PFSK-1 (cell line): ENCODE measurements at regions not wholly inside any gene's neighbourhood (a gene's known extent, or its start where the extent isn't known, plus 50 kb on each side); places are given as distances from the start of the nearest gene placed in this dataset.

Source experiments
- TAF1 ChIP-seq: IDR thresholded peaks from 2 replicates; pipeline ENCODE4 v1.6.1; 2012; ENCODE audit warnings: low read length, control low read depth, borderline replicate concordance; ENCODE audit not compliant: insufficient read depth
- TF ChIP-seq, protein P1 (sequence below), 2 experiments: IDR thresholded peaks; 2 replicates each; pipeline versions ENCODE4 v1.6.1 to v1.8.0; 2011 to 2012; ENCODE audit warnings: low read depth in 2 of 2, low read length in 2 of 2, control low read depth in 1 of 2, inconsistent platforms in 1 of 2, mild to moderate bottlenecking in 1 of 2, moderate library complexity in 1 of 2; ENCODE audit not compliant: insufficient read depth in 1 of 2

- no peak for TF ChIP-seq TAF1
- TF ChIP-seq, protein P1, sequence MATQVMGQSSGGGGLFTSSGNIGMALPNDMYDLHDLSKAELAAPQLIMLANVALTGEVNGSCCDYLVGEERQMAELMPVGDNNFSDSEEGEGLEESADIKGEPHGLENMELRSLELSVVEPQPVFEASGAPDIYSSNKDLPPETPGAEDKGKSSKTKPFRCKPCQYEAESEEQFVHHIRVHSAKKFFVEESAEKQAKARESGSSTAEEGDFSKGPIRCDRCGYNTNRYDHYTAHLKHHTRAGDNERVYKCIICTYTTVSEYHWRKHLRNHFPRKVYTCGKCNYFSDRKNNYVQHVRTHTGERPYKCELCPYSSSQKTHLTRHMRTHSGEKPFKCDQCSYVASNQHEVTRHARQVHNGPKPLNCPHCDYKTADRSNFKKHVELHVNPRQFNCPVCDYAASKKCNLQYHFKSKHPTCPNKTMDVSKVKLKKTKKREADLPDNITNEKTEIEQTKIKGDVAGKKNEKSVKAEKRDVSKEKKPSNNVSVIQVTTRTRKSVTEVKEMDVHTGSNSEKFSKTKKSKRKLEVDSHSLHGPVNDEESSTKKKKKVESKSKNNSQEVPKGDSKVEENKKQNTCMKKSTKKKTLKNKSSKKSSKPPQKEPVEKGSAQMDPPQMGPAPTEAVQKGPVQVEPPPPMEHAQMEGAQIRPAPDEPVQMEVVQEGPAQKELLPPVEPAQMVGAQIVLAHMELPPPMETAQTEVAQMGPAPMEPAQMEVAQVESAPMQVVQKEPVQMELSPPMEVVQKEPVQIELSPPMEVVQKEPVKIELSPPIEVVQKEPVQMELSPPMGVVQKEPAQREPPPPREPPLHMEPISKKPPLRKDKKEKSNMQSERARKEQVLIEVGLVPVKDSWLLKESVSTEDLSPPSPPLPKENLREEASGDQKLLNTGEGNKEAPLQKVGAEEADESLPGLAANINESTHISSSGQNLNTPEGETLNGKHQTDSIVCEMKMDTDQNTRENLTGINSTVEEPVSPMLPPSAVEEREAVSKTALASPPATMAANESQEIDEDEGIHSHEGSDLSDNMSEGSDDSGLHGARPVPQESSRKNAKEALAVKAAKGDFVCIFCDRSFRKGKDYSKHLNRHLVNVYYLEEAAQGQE (IDR thresholded peaks at IDR 0.05; ENCODE audit: insufficient read depth in 1 of 2, low read depth in 2 of 2, low read length in 2 of 2) = no peak
Observed at GRCh38 chr12:88867510-88867909, 287.2 kb upstream of the KITLG start.
